Lower leg skin (tissue), 4 donors: ENCODE measurements at regions not wholly inside any gene's neighbourhood (a gene's known extent, or its start where the extent isn't known, plus 50 kb on each side); places are given as distances from the start of the nearest gene placed in this dataset.
"Not testable (repeated sequence)": the region's sequence is repeated elsewhere in the genome, so short reads cannot be mapped to it uniquely, and the experiment has no call there.

ENCODE experiments used
- DNase-seq, 2 donors: peaks; one replicate each; pipeline ENCODE4 v3.0.0-alpha.2; 2019; ENCODE audit warnings: low spot score in 2 of 2
- H3K4me3 ChIP-seq: fragments of 200-600 bp; sonication (generic); 2 replicates; pipeline ENCODE4 v1.5.1; 2017; ENCODE audit warnings: mild to moderate bottlenecking, low read depth; ENCODE audit not compliant: poor library complexity, severe bottlenecking
- CTCF ChIP-seq, 3 donors: fragments of 450-650 bp; IDR thresholded peaks; one replicate each; pipeline ENCODE4 v1.5.1; 2016; ENCODE audit warnings: antibody characterized with exemption in 3 of 3, mild to moderate bottlenecking in 3 of 3, moderate library complexity in 2 of 3
- POLR2A ChIP-seq, 2 donors: fragments of 450-650 bp; IDR thresholded peaks; one replicate each; pipeline ENCODE4 v1.6.1; 2016 to 2017; ENCODE audit warnings: antibody characterized with exemption in 2 of 2, mild to moderate bottlenecking in 1 of 2, moderate library complexity in 1 of 2
- WGBS, 2 donors: methylation state at CpG; one replicate each; pipeline ENCODE4 v1.1.5; 2018; 5-methylcytosine and 5-hydroxymethylcytosine counted together
- intact Hi-C: fragments of 100-400 bp; cut with DNase I; formaldehyde crosslinking; loops from one replicate; pipeline ENCODE4 v1.15.0; 2023; ENCODE audit warnings: low total_unique reads

- intact Hi-C loops, result no loop called here
- no peak overlapping the region for H3K4me3 ChIP-seq
- DNase-seq, result no peak
- TF ChIP-seq CTCF (IDR thresholded peaks at IDR 0.05) (no peak), POLR2A (IDR thresholded peaks at IDR 0.05) (no peak)
Measured at GRCh38 chr6:93639126-93639525, 219.8 kb upstream of the EPHA7 start.

DNA sequence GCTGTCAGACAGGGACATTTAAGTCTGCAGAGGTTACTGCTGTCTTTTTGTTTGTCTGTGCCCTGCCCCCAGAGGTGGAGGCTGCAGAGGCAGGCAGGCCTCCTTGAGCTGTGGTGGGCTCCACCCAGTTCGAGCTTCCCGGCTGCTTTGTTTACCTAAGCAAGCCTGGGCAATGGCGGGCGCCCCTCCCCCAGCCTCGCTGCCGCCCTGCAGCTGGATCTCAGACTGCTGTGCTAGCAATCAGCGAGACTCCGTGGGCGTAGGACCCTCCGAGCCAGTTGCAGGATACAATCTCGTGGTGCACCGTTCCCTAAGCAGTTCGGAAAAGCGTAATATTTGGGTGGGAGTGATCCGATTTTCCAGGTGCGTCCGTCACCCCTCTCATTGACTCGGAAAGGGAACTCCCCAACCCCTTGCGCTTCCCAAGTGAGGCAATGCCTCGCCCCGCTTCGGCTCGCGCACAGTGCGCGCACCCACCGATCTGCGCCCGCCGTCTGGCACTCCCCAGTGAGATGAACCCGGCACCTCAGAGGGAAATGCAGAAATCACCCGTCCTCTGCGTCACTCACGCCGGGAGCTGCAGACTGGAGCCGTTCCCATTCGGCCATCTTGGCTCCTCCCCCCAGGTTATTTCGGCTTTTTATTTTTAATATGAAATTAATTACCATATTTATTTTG, 217.8 kb upstream of the EPHA7 start:
- intact Hi-C loops, DNase-seq, H3K4me3 ChIP-seq: not testable (repeated sequence)
- WGBS, 2 donors, result 91 to 96% methylated on average over 32 to 38 of the region's 38 CpGs

GRCh38 chr6:93624408-93624807, 205.0 kb upstream of the EPHA7 start:
- intact Hi-C loops, result no loop called here
- H3K4me3 ChIP-seq, result no peak overlapping the region
- 58 to 66% methylated on average over 3 of the region's 3 CpGs for WGBS, 2 donors
- DNase-seq, result no peak
- TF ChIP-seq CTCF (IDR thresholded peaks at IDR 0.05), result no peak
- no peak for TF ChIP-seq POLR2A (IDR thresholded peaks at IDR 0.05)

GRCh38 chr6:93621442-93621841, 202.1 kb upstream of the EPHA7 start:
- intact Hi-C loops, result no loop called here
- H3K4me3 ChIP-seq, result no peak overlapping the region

DNA sequence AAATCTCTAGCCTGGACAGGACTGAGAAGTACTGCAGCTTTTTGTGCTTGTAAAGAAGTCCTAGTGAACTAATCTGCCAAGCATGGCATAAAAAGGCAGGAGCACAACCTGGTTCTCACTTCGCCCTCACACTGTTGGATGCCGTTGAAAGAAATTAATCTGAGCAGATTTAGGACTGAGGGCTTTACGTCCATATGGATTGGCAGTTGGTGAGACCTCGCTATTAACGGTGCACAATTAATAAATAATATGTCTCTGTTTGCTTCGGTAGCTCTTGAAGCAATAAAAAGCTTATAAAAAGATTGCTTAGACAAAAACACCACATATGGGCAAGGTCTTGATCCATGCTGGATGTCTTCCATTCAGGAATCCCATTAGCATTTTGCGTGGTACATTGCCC, 185.6 kb upstream of the EPHA7 start:
- no peak for TF ChIP-seq POLR2A (IDR thresholded peaks at IDR 0.05)
- TF ChIP-seq CTCF (IDR thresholded peaks at IDR 0.05), result no peak
- intact Hi-C loops, result no loop called here
- 85 to 86% methylated on average over 7 of the region's 7 CpGs for WGBS, 2 donors
- no peak overlapping the region for H3K4me3 ChIP-seq
- no peak for DNase-seq

More at GRCh38 chr6:93621442-93621841, 202.1 kb upstream of the EPHA7 start:
- 50 to 62% methylated on average over 1 of the region's 1 CpG for WGBS, 2 donors
- TF ChIP-seq POLR2A (IDR thresholded peaks at IDR 0.05) (no peak), CTCF (IDR thresholded peaks at IDR 0.05) (no peak)
- DNase-seq, result no peak

GRCh38 chr6:93592417-93592816, 173.1 kb upstream of the EPHA7 start:
- H3K4me3 ChIP-seq, result no peak overlapping the region
- DNase-seq, result no peak
- TF ChIP-seq POLR2A (IDR thresholded peaks at IDR 0.05) (no peak), CTCF (IDR thresholded peaks at IDR 0.05) (no peak)
- WGBS, 2 donors, result 89% methylated on average over 1 of the region's 1 CpG
- intact Hi-C loops, result no loop called here
